ENCODE measurements at regions not wholly inside any gene's neighbourhood (a gene's known extent, or its start where the extent isn't known, plus 50 kb on each side); places are given as distances from the start of the nearest gene placed in this dataset.

- Histone ChIP-seq H3K36me3 (no peaks in the 10 kb centered on the region), H3K4me3 (ENCODE audit: low read depth, low read length) (no peak overlapping the region), H3K9me3 (no peaks in the 10 kb centered on the region), H3K27me3 (0 out of 2 replicates have a peak, but pooled peaks cover 3% of the 10 kb centered on the region), H3K4me1 (no peaks in the 10 kb centered on the region)
- TF ChIP-seq, protein P1, sequence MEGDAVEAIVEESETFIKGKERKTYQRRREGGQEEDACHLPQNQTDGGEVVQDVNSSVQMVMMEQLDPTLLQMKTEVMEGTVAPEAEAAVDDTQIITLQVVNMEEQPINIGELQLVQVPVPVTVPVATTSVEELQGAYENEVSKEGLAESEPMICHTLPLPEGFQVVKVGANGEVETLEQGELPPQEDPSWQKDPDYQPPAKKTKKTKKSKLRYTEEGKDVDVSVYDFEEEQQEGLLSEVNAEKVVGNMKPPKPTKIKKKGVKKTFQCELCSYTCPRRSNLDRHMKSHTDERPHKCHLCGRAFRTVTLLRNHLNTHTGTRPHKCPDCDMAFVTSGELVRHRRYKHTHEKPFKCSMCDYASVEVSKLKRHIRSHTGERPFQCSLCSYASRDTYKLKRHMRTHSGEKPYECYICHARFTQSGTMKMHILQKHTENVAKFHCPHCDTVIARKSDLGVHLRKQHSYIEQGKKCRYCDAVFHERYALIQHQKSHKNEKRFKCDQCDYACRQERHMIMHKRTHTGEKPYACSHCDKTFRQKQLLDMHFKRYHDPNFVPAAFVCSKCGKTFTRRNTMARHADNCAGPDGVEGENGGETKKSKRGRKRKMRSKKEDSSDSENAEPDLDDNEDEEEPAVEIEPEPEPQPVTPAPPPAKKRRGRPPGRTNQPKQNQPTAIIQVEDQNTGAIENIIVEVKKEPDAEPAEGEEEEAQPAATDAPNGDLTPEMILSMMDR (IDR thresholded peaks at IDR 0.05; ENCODE audit: low read depth, low read length) = no peak
- DNase-seq = no peak
Measured at GRCh38 chr9:21598749-21599148, 116.6 kb upstream of the IFNE start.

GRCh38 chr9:21605489-21605931 is 123.4 kb upstream of the IFNE start:
- no peak for DNase-seq
- no peaks in the 10 kb centered on the region for H3K27me3 ChIP-seq
- no peak overlapping the region for H3K4me3 ChIP-seq (ENCODE audit: low read depth, low read length)

DNA sequence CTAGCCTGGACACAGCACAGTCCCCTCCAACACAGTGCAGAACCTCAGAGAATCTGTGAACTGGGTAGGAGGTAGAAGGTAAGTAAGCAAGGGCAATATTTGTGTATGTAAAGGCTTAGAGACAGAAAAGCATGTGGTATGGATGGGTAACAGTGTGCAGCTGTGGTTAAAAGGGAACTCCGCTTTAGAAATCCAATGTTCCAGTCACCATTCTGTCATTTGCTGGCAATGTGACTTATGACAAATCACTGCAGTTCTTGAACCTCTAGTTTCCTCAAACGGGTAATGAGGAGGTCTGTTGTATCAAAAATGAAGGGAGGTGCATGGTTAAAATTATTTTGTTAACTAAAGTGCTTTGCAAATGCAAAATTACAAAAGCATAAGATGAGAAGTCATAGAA is 125.5 kb upstream of the IFNE start:
- no peaks in the 10 kb centered on the region for H3K4me1 ChIP-seq
- H3K4me3 ChIP-seq (ENCODE audit: low read depth, low read length) = no peak overlapping the region
- no peaks in the 10 kb centered on the region for H3K27me3 ChIP-seq
- no peaks in the 10 kb centered on the region for H3K9me3 ChIP-seq
- DNase-seq = no peak
- H3K36me3 ChIP-seq = no peaks in the 10 kb centered on the region
- TF ChIP-seq, protein P1 (IDR thresholded peaks at IDR 0.05; ENCODE audit: low read depth, low read length) = no peak

More at GRCh38 chr9:21605489-21605931, 123.4 kb upstream of the IFNE start:
- TF ChIP-seq, protein P1 (IDR thresholded peaks at IDR 0.05; ENCODE audit: low read depth, low read length) = no peak
- no peaks in the 10 kb centered on the region for H3K36me3 ChIP-seq
- H3K4me1 ChIP-seq = no peaks in the 10 kb centered on the region
- H3K9me3 ChIP-seq = no peaks in the 10 kb centered on the region

- Histone ChIP-seq H3K9me3 (no peaks in the 10 kb centered on the region), H3K36me3 (no peaks in the 10 kb centered on the region), H3K4me1 (no peaks in the 10 kb centered on the region), H3K27me3 (no peaks in the 10 kb centered on the region), H3K4me3 (ENCODE audit: low read depth, low read length) (no peak overlapping the region)
- DNase-seq = no peak
- TF ChIP-seq, protein P1 (IDR thresholded peaks at IDR 0.05; ENCODE audit: low read depth, low read length) = no peak
Measured at GRCh38 chr9:21608200-21608599, 126.1 kb upstream of the IFNE start.

- H3K4me1 ChIP-seq = no peaks in the 10 kb centered on the region
- DNase-seq = no peak
Measured at GRCh38 chr9:21609506-21609905, 127.4 kb upstream of the IFNE start.

GRCh38 chr9:21611891-21612290 is 129.8 kb upstream of the IFNE start:
- Histone ChIP-seq H3K36me3 (no peaks in the 10 kb centered on the region), H3K4me1 (no peaks in the 10 kb centered on the region), H3K9me3 (no peaks in the 10 kb centered on the region), H3K4me3 (ENCODE audit: low read depth, low read length) (no peak overlapping the region), H3K27me3 (no peaks in the 10 kb centered on the region; the same call in 1 of the 2 replicates)
- TF ChIP-seq, protein P1 (IDR thresholded peaks at IDR 0.05; ENCODE audit: low read depth, low read length) = no peak
- no peak for DNase-seq

More at GRCh38 chr9:21609506-21609905, 127.4 kb upstream of the IFNE start:
- TF ChIP-seq, protein P1 (IDR thresholded peaks at IDR 0.05; ENCODE audit: low read depth, low read length) = no peak
- Histone ChIP-seq H3K4me3 (ENCODE audit: low read depth, low read length) (no peak overlapping the region), H3K36me3 (no peaks in the 10 kb centered on the region), H3K27me3 (no peaks in the 10 kb centered on the region), H3K9me3 (no peaks in the 10 kb centered on the region)
